ENCODE measurements at regions not wholly inside any gene's neighbourhood (a gene's known extent, or its start where the extent isn't known, plus 50 kb on each side); places are given as distances from the start of the nearest gene placed in this dataset.

- H3K9me3 Mint-ChIP-seq (ENCODE audit: low read depth, unreplicated experiment): no peaks in the 10 kb centered on the region
- peaks cover 21% of the 10 kb centered on the region for H3K27me3 Mint-ChIP-seq (ENCODE audit: unreplicated experiment)
- no peaks in the 10 kb centered on the region for H3K36me3 Mint-ChIP-seq (ENCODE audit: insufficient read depth, unreplicated experiment)
- H3K27ac Mint-ChIP-seq (ENCODE audit: unreplicated experiment): no peak overlapping the region
- TF ChIP-seq CTCF (IDR thresholded peaks at IDR 0.05; ENCODE audit: unreplicated experiment): no peak
- DNase-seq: no peak
- H3K4me1 Mint-ChIP-seq (ENCODE audit: low read depth, unreplicated experiment): no peaks in the 10 kb centered on the region
- BruUV-seq (replicated peaks): no TSS peak
- CTCF ChIA-PET: no interaction called here
- intact Hi-C loops (cut with micrococcal nuclease; ENCODE audit: unreplicated experiment): no loop called here
- no peak overlapping the region for H3K4me3 Mint-ChIP-seq (ENCODE audit: low read depth, unreplicated experiment)
Observed at GRCh38 chr9:109959679-109960078, 179.7 kb downstream of the PALM2AKAP2 start.

- no peaks in the 10 kb centered on the region for H3K36me3 Mint-ChIP-seq (ENCODE audit: insufficient read depth, unreplicated experiment)
- intact Hi-C loops (cut with micrococcal nuclease; ENCODE audit: unreplicated experiment): no loop called here
- H3K27ac Mint-ChIP-seq (ENCODE audit: unreplicated experiment): no peak overlapping the region
- no peak for DNase-seq
- no peaks in the 10 kb centered on the region for H3K9me3 Mint-ChIP-seq (ENCODE audit: low read depth, unreplicated experiment)
- no peak overlapping the region for H3K4me3 Mint-ChIP-seq (ENCODE audit: low read depth, unreplicated experiment)
- no peaks in the 10 kb centered on the region for H3K4me1 Mint-ChIP-seq (ENCODE audit: low read depth, unreplicated experiment)
- CTCF ChIA-PET: no interaction called here
- no peak for TF ChIP-seq CTCF (IDR thresholded peaks at IDR 0.05; ENCODE audit: unreplicated experiment)
- peaks cover 38% of the 10 kb centered on the region for H3K27me3 Mint-ChIP-seq (ENCODE audit: unreplicated experiment)
- BruUV-seq (replicated peaks): no TSS peak
Observed at GRCh38 chr9:109961626-109962025, 181.6 kb downstream of the PALM2AKAP2 start.

GRCh38 chr9:109962215-109962614 lies 182.2 kb downstream of the PALM2AKAP2 start:
- TF ChIP-seq CTCF (IDR thresholded peaks at IDR 0.05; ENCODE audit: unreplicated experiment): no peak
- intact Hi-C loops (cut with micrococcal nuclease; ENCODE audit: unreplicated experiment): no loop called here
- H3K36me3 Mint-ChIP-seq (ENCODE audit: insufficient read depth, unreplicated experiment): no peaks in the 10 kb centered on the region
- no peak overlapping the region for H3K4me3 Mint-ChIP-seq (ENCODE audit: low read depth, unreplicated experiment)
- no peaks in the 10 kb centered on the region for H3K9me3 Mint-ChIP-seq (ENCODE audit: low read depth, unreplicated experiment)
- H3K4me1 Mint-ChIP-seq (ENCODE audit: low read depth, unreplicated experiment): no peaks in the 10 kb centered on the region
- H3K27me3 Mint-ChIP-seq (ENCODE audit: unreplicated experiment): peaks cover 38% of the 10 kb centered on the region
- no TSS peak for BruUV-seq (replicated peaks)
- DNase-seq: no peak
- no peak overlapping the region for H3K27ac Mint-ChIP-seq (ENCODE audit: unreplicated experiment)
- CTCF ChIA-PET: no interaction called here

- no peak for DNase-seq
- H3K4me1 Mint-ChIP-seq (ENCODE audit: low read depth, unreplicated experiment): no peaks in the 10 kb centered on the region
- H3K9me3 Mint-ChIP-seq (ENCODE audit: low read depth, unreplicated experiment): no peaks in the 10 kb centered on the region
- no peak overlapping the region for H3K4me3 Mint-ChIP-seq (ENCODE audit: low read depth, unreplicated experiment)
- CTCF ChIA-PET: no interaction called here
- H3K36me3 Mint-ChIP-seq (ENCODE audit: insufficient read depth, unreplicated experiment): no peaks in the 10 kb centered on the region
- H3K27me3 Mint-ChIP-seq (ENCODE audit: unreplicated experiment): peaks cover 38% of the 10 kb centered on the region
- intact Hi-C loops (cut with micrococcal nuclease; ENCODE audit: unreplicated experiment): no loop called here
- TF ChIP-seq CTCF (IDR thresholded peaks at IDR 0.05; ENCODE audit: unreplicated experiment): no peak
- no peak overlapping the region for H3K27ac Mint-ChIP-seq (ENCODE audit: unreplicated experiment)
- no TSS peak for BruUV-seq (replicated peaks)
Observed at GRCh38 chr9:109963079-109963478, 183.1 kb downstream of the PALM2AKAP2 start.
